NCI-H2196 treated with DMSO at 0.1 percent for 48 hours (cell line): ENCODE measurements at regions not wholly inside any gene's neighbourhood (a gene's known extent, or its start where the extent isn't known, plus 50 kb on each side); places are given as distances from the start of the nearest gene placed in this dataset.
"Not testable (repeated sequence)": the region's sequence is repeated elsewhere in the genome, so short reads cannot be mapped to it uniquely, and the experiment has no call there.

Source experiments
- DNase-seq: peaks from one replicate; lab custom pipeline; 2025; ENCODE audit not compliant: unreplicated experiment; lab: John Stamatoyannopoulos, UW

DNA sequence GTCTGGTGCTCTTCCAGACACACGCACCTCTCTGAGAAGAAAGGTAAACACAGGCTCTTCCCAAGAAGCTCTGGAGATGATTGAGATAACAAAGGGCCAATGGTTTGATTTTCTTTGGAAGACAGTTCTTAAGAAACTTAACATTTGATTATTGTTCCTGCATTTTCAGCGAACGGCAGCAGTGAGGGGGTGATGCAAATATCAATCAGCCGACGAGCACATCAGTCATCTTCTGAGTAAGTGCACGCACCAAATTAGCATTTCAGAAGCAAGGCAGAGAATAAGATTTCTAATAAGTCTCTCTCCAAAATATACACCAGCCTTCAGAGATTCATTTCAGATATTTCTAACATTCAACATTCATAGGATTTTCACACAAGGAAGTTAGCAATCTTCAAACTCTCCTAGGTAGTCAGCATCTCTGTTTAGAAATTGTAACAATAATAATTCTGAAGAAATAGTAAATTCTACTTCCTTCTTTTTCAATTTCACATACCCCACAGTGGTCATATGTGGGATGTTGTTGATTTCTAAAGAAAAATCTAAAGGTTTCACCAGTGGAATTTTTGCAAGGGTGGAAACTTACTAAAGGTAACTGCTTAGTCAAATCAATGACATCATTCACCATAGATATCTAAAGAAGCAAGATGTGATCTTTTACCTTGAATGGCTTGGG lies 250.3 kb downstream of the SEC61B start:
- DNase-seq, result no peak

DNA sequence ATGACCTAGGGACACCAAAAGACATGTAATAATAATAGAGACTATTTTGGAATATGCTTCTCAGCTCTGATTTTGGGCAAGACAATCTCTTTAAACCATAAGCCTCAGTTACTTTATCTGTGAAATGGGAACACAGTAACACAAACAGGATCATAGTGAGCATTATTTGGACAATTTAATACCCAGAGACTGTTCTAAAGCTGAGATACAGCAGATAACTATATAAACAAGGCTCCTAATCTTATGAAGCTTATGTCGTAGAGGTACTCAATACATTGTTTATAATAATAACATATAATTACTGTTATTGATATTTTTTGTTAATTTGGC lies 250.8 kb downstream of the SEC61B start:
- DNase-seq, result no peak

DNA sequence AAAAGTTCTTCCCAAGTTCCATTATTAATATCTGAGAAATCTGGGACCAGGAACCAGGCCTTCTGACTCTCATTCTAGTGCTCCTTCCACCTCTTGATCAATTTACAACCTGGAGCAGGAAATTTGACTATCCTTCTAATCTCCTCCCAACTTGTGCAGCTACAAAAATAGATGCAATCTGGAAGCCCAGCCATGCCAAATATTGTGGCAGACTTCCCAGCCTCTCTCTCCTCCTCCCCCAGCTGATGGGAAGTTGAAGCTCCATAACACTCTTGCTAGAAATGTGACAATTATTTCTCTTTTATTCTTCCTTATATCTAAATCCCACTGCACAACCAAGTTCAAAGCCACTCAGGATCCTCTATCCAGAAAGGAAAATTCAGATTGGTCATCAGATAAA lies 252.1 kb downstream of the SEC61B start:
- DNase-seq, result no peak

DNA sequence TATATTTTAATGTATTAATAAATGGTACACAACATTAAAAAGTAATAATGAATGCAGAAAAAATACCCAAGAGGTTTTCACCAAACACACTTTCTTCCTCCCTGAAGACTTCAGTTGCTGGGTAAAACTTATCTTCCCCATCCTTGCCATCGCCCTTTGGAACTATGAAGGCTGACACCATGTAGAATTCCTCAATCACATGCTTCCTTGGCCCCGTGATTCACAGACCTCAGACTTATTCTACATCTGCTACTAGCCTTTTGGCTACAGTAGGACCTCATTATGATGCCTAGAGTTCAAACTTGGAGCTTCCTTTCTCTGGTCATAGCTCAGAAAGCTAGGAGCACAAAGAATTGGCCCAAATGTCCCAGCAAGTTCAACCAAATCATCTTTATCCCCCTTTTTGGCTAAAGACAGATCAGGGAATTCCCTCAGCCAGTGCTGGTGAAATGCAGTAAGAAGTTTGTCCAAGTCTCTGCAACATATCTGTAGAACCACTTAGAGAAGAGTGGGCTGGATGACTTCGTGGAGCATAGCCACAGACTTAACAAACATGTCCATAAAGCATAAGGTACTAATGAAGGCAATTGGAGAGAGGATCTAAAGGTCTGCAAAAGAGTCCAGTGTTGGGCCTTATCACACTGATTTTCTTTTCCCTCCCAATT lies 253.5 kb downstream of the SEC61B start:
- no peak for DNase-seq

DNA sequence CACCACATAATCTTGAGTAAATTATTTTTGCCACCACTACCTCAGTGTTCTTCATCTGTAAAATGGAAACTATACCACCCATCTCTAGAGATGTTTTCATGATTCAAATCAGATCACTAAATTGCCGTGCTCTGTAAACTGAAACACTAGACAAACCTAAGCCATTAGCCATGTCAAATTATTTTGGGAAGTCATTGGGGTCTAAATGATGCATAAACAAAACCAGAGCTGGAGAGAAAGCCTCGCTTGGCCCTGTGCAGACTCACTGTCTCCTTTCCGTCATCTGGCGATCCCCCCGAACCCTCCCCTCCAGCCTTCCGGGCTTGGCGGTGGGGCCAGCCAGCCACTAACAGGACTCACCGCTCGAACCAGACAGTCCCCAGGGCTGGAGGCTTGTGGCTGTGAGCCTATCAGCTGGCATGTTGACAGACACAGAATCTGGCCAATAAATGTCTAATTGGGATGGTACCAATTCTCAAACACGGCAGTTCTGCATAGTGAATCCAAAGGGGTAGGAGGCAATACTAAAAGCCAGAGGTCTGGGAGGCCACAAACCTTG lies 256.5 kb downstream of the SEC61B start:
- DNase-seq, result no peak

DNA sequence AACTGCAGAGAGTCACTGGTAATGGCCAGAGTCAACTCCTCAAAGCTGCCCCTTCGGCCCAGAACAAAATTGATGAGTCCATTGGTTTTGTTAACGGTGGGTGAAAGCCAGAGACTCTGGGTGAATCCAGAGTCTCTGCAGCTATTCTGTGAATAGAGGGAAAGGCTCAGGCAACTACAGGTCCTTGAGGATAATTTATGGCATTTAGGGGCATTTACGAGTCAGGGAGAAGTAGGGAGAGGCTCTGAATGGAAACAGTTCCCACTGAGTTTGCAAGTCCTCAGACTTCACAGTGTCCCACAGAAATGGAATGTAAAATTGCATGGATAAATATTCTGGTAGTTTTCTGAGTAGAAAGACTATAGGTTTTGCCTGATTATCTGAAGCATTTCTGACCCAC lies 257.8 kb downstream of the SEC61B start:
- DNase-seq, result no peak

DNA sequence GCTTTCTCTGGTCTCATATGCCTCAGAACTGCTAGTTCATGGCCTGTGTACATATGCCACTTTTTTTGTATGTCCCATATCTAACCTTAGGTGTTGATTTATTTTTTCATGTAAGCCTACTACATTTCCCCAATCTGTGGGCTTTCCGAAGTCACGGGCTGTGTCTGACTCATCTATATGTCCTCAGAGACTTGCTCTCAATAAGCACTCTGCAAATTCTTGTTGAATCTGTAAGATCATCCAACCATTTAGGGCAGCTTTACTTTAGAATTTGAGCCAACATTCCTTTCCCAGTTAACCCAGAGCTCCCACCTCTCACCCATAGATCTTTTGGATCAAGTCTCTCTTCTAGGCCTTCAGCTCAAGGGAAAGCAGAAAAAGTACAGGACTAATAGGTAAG lies 263.4 kb downstream of the SEC61B start:
- no peak for DNase-seq

DNA sequence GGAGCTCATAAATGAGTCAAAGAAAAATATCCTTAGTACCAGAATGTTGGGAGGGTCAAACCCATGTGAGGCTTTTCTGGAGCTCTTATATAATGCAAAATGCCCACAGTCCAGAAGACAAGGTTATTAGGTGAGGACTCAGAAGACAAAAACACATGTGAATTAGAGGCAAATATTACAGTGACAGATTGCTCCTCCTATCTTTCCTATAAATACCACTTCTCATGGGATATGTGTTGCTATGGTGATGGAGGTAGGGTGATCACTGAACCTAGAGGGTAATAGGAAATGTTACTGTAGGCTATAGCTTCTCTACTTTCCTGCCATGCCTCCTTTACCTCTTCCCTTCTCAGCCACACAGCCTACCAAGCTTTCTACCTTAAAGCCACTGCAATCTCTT lies 264.6 kb downstream of the SEC61B start:
- no peak for DNase-seq

DNA sequence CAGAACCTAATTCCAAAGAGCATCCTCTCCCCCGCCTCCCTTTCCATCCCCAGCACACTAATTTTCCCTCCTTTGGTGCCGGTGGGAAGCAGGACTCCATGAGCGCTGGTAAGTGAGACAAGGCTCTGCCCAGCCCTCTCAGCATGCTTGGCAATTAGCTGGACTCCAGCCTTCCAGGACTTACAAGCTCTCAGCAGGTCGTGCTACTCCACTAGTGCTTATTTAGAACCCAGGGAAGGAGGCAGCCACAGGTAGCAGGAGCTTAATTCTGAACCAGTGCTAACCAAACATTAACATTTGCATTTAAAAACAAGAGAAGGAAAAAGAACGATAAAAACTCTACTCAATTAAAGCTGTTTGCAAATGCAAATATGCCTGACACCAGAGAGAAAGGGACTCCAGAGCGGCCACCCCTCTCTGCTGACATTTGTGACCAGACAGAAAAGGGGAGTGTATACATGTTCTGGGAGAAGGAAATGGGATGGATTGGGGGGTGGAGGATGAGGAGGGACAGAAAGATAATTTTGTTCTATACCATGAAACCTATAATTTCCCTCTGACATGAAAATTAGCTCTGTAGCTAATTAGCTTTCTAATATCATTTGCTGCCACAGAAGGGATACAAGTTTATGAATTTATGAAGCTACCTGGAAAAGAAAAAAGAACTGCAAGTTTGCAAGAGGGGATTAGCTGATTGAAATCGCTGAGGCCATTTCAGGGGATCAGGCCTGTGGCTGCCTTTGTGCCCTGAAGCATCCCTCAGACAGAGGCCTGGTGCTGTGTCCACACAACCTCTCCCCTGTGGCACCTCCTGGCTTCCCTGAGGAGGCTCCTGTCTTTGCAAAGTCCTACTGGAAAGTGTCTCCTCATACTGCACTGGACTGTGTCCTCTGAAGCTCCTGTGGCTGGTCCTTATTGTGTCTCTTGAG lies 266.3 kb downstream of the SEC61B start:
- DNase-seq, result no peak

DNA sequence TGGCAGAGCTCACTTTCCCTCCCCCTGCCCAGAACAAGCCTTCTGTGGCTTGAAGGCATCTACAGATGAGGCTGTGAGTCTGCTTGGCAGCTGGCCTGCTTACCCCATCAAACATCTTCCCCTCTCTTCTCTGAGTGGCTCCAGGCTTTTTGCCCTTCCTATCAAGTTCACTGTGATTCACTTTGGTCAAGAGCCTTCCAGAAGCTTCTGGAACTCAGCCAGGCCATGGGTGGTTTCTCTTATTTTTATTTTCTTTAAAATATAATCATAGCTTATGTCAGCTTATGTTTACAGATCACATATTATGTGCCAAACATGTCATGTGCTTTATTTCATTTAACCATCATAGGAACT lies 267.0 kb downstream of the SEC61B start:
- DNase-seq, result no peak

DNA sequence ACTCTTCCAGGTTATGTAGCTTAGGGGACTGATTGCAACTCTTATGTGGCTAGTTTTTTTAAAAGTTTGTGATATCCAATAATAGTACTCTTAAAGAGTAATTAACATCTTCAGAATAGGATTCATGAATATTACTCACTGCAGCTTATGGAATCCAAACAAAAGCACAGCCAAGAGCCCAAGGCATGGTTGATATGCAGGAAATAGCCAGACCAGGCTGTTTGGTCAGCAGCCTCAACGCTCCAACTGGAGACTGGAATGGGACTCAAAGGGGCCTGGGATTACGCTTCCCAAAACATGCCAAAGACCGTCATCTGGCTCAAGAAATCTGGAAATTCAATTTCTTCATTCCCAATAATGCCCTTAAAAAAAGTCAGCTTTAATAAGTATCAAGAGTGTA lies 268.6 kb downstream of the SEC61B start:
- DNase-seq, result no peak

DNA sequence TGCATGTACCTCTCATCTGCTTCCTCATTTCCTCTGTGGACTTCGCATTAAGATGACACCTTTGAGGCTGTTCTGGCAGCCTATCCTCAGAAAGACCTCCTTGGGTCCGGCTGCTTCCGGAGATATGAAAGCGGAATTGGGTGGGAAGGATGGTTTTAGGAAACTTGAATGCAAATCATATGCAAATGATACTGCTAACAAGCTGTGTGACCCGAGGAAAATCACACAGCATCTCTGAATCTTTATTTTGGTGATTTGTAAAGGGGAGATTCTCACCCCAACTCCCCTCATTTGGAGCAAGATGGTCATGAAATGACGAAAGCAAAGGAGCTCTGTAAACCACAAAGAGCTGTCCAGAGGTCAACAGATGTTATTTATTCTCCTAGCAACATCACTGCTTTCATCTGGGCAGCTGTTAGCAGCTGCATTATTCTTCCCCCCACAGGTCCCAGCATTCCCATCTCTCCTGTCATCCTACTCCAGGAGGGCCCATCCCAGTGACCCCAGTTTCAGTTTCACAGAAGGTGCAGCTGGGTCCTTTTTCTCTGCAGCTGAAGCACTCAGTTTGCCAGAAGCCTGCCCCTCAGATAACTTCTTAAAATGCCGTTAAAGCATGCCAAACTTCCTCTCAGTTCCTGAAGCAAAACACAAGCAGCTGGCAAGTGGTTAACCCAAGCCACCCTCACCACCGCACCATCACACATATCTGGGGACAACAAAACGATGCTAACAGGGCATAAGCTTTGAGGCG lies 269.5 kb downstream of the SEC61B start:
- DNase-seq, result no peak

DNA sequence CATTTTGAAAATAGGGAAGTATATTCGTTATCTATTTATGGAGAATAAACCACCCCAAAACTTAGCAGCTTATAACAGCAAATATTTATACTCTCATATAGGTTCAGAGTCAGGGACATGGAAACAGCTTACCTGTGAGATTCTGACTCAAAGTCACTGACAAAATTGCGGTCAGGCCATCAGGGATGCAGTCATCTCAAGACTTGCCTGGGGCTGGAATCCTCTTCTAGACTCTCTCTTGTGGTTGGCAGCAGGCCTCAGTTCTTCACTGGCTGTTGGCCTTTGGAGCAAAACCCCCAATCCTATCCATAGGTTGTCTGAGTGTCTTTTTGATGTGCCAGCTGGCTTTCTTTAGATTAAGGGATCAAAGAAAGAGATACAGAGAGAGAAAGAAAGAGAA lies 275.6 kb downstream of the SEC61B start:
- DNase-seq, result no peak

DNA sequence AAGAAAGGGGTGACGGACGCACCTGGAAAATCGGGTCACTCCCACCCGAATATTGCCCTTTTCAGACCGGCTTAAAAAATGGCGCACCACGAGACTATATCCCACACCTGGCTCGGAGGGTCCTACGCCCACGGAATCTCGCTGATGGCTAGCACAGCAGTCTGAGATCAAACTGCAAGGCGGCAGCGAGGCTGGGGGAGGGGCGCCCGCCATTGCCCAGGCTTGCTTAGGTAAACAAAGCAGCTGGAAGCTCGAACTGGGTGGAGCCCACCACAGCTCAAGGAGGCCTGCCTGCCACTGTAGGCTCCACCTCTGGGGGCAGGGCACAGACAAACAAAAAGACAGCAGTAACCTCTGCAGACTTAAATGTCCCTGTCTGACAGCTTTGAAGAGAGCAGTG lies 276.9 kb downstream of the SEC61B start:
- not testable (repeated sequence) for DNase-seq

DNA sequence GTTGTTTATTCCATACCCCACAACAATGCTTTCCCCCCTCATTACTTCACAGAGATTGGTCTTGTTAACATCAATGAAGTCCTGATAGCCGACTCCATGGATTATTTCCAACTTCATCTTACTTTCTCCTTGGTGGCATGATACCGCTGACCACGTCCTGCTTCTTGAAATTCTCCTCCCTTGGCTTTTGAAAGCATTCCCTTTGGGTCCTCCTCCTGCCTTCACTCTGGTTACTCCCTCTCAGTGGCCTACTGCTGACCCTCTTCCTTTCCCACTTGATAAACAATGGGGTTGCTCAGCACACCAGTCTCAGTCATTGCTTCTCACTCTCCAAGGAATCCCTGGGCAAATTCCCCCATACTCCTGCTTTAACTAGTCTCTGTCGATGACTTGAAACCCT lies 283.9 kb downstream of the SEC61B start:
- no peak for DNase-seq

DNA sequence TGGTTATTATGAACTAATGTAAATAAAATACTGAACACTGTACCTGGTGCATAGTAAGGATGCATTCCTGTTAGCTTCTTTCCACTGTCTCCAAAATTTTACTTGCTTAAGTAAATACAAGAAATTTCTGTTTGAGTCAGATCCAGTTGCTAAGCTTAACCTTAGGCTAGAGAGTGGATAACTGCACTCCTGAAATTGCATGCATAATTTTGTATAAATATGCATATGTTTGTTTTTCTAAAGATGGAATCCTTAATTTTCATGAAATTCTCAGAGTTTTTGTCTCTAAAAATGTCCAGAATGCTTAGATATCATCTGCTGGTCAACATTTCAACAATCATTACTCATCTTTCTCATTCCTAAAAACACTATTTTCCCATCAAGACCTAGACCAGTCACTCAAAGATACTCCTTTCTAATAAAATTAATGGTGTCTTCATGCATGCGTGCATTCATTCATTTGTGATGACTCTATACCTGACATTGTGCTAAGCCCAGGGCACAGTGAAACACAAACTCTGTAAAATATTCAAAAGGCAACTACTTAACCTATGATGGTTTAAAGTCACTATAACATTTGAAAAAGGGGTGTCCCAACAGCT lies 284.8 kb downstream of the SEC61B start:
- DNase-seq, result no peak

DNA sequence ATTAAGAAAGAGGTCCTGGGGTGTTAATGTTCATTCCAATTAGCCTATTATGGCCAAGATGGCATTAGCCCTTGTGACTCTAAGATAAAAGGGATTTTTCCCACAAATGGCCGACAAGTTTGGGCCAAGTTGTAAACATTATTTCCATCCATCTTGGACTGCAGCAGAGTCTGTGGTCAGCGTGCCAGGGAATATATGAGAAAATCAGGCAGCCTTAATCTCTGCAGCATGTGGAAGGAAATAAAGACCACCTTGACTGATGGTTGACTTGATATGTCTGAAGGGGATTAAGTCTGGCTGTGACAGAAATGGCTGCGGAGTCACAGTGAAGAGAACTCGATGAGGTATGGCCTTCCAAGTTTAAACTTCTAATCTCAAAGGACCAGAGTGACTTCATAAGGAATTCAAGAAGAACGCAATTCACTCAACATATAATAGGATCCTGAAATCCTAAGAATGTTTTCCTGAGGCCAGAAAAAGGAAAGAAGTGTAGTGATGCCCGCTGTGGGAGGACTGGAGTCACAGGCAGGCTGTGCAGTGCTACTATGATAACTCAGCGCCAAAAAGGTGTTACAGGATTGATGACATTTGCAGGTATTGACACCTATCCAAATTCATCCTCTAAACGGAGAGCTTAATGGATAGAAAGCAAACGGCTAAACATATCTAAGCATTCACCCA lies 287.1 kb downstream of the SEC61B start:
- no peak for DNase-seq

DNA sequence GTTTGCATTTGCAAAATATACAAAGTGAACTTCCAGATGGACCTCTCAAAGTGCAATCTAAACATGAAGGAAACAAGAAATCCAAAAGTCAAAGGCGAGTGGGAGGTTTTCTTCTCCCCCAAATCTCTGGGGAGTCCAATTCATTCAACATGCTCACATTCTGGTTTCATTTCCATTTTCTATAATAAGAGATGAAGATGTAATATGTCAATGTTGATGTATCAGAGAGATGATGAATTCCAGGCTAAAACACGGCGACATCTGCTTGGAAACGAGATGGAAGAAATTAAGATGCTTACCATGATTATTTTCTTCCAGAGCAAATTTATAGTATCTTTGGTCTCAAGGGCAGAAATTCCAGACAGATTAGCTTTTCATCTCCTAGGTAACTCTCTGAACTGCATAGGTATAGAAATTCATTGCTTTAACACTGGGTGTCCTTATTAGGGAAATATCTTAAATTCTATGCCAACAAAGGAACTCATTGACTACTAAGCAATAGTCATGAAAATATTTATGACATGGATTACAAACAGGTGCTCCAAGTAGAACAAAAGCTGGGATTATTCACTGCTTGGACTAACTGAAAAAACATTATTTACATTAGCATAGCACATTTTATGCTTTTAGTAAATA lies 287.9 kb downstream of the SEC61B start:
- DNase-seq, result no peak

DNA sequence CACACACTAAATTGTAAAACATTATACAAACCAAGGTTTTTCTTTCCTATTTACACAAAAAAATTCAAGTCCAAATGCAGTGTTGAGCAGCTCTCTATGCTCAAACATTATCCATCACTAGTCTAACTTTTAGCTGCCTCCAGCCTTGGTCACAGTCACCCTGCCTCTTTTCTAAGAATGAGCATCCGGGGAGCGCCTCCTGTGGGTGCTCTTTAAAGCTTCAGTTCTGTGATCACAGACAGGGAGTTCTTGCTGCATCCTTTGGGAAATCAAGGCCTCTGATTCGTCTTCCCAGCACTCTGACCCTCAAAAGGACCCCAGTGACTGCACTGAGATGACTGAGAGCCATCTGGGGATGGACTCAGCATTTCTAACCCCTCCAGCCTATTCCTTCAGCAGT lies 289.6 kb downstream of the SEC61B start:
- DNase-seq, result no peak
